ENCODE measurements at regions not wholly inside any gene's neighbourhood (a gene's known extent, or its start where the extent isn't known, plus 50 kb on each side); places are given as distances from the start of the nearest gene placed in this dataset.

DNA sequence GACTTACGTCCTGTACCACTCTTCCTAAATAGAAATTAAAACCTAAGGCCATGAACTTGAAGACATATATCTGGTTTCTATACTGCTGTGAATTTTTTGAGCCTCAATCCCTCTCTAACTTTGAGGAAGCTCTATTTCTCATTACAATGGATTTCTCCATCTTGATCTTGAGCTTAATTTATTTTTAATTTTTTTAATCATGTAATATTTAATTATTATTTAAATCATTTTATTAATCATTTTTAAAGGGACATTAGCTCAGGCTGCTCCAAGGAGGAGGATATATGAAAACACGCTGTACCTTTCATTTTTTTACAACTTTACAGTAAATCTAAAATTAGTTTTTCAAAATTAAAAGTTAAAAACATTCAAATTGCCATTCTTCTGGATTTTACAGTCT is 540.5 kb downstream of the SATB2 start:
- H3K9me3 Mint-ChIP-seq (ENCODE audit: low read depth): peaks cover 8% of the 10 kb centered on the region
- H3K4me3 Mint-ChIP-seq (ENCODE audit: unreplicated experiment): no peak overlapping the region
- no peaks in the 10 kb centered on the region for H3K4me1 Mint-ChIP-seq (ENCODE audit: low read depth)
- peaks cover 2% of the 10 kb centered on the region for H3K27me3 Mint-ChIP-seq (ENCODE audit: low read depth)
- TF ChIP-seq, protein P1, sequence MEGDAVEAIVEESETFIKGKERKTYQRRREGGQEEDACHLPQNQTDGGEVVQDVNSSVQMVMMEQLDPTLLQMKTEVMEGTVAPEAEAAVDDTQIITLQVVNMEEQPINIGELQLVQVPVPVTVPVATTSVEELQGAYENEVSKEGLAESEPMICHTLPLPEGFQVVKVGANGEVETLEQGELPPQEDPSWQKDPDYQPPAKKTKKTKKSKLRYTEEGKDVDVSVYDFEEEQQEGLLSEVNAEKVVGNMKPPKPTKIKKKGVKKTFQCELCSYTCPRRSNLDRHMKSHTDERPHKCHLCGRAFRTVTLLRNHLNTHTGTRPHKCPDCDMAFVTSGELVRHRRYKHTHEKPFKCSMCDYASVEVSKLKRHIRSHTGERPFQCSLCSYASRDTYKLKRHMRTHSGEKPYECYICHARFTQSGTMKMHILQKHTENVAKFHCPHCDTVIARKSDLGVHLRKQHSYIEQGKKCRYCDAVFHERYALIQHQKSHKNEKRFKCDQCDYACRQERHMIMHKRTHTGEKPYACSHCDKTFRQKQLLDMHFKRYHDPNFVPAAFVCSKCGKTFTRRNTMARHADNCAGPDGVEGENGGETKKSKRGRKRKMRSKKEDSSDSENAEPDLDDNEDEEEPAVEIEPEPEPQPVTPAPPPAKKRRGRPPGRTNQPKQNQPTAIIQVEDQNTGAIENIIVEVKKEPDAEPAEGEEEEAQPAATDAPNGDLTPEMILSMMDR (IDR thresholded peaks at IDR 0.05): no peak
- no peak overlapping the region for H3K27ac Mint-ChIP-seq (ENCODE audit: unreplicated experiment)
- no peaks in the 10 kb centered on the region for H3K36me3 Mint-ChIP-seq (ENCODE audit: low read depth)
- no peak for DNase-seq (ENCODE audit: low spot score)

DNA sequence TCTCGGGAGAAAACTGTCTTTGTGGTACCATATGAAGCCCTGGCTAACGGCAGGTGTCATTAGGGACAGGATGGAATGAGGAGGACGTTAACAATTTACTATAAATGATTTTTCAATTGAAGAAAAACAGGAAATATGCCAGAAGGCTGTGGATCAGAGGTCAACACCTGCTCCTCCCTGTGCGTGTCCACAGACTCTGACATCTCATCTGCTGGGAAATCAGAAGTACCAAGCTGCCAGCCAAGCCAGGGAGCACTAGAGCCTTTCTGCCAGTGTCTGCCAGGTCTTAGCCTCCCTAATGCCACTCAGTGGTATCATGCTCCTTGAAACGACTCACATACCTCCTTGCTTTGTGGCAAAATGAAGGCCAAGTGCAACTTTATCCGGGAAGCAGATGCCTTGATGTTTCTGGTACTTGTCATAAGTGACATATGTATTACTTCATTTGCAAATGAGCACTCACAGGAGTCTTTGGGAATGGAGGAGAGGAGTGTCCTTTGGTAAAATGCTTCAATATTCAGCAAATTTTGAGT is 541.1 kb downstream of the SATB2 start:
- TF ChIP-seq, protein P1 (IDR thresholded peaks at IDR 0.05): no peak
- Mint-ChIP-seq H3K4me1 (ENCODE audit: low read depth) (no peaks in the 10 kb centered on the region), H3K9me3 (ENCODE audit: low read depth) (peaks cover 8% of the 10 kb centered on the region), H3K4me3 (ENCODE audit: unreplicated experiment) (no peak overlapping the region), H3K27ac (ENCODE audit: unreplicated experiment) (no peak overlapping the region), H3K36me3 (ENCODE audit: low read depth) (no peaks in the 10 kb centered on the region), H3K27me3 (ENCODE audit: low read depth) (peaks cover 2% of the 10 kb centered on the region)
- no peak for DNase-seq (ENCODE audit: low spot score)

DNA sequence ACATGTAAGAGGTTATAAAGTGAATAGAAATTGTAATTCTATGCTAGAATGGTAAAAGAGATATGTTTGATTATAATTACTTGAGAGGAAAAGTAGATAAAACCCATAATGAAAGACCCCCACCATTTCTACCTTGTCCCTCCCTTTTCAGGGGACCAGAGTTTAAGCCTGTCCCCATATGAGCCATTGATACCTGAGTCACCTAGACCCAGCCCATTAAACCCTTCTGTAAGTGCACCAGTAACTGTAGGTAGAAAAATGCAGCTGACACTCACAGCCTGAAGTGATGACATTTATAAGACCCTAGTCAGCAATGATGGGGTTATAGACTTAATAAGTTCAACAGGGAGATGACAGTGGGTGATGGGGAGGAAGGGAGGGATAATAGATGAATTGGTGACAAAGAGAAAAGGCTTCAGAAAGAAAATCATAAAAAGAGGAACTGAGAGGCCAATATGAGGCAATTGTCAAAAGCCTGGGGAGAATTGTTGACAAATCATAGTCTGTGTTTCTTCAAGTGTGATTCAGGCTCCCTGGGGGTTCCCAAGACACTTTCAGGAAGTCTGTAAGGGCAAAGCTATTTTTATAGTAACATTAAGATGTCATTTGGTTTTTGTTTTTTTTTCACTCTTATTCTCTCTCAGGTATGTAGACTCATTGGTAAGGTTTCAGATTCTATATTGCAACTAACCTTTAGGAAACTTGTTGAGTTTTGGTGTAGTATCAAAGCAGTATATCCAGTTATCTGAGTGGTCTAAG is 544.2 kb downstream of the SATB2 start:
- Mint-ChIP-seq H3K9me3 (ENCODE audit: low read depth) (peaks cover 8% of the 10 kb centered on the region), H3K4me1 (ENCODE audit: low read depth) (no peaks in the 10 kb centered on the region), H3K27me3 (ENCODE audit: low read depth) (peaks cover 9% of the 10 kb centered on the region), H3K4me3 (ENCODE audit: unreplicated experiment) (no peak overlapping the region), H3K27ac (ENCODE audit: unreplicated experiment) (no peak overlapping the region), H3K36me3 (ENCODE audit: low read depth) (no peaks in the 10 kb centered on the region)
- TF ChIP-seq, protein P1 (IDR thresholded peaks at IDR 0.05): no peak
- DNase-seq (ENCODE audit: low spot score): no peak

DNA sequence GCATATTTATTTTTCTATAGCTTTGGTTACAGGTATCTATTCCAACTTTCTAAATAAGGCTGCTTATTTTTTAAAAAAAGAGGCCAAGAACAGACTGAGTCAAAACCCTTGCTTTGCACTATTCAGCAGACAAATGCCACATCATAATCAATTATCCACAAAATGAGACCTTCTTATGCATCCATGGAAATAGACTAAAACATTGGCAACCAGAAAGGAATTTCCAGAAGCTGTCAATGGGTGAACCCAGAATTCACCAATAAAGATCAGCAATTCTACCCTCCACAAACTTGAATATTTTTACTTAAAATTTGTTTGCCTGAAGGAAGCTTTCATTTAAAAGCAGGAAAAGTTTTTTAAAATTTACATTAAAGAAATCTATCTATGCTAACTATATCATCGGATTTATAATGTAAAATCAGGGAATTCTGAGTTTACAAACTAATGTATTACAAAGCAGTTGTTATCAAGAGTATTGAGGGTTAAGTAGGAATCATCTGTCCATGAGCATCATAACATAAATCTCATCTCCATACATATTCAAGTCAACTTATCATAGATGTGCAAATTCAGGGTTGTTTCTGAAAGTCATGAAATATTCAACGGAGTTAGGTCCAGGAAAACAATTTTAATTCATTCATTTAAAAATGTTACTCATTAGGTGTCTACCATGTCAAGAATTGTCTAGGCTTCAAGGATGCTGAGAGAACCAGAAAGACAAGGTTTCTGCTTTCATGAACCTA is 548.0 kb downstream of the SATB2 start:
- no peak for DNase-seq (ENCODE audit: low spot score)
- H3K36me3 Mint-ChIP-seq (ENCODE audit: low read depth): no peaks in the 10 kb centered on the region
- no peaks in the 10 kb centered on the region for H3K4me1 Mint-ChIP-seq (ENCODE audit: low read depth)
- H3K9me3 Mint-ChIP-seq (ENCODE audit: low read depth): peaks cover 8% of the 10 kb centered on the region
- H3K27ac Mint-ChIP-seq (ENCODE audit: unreplicated experiment): no peak overlapping the region
- peaks cover 11% of the 10 kb centered on the region for H3K27me3 Mint-ChIP-seq (ENCODE audit: low read depth)
- TF ChIP-seq, protein P1 (IDR thresholded peaks at IDR 0.05): no peak
- no peak overlapping the region for H3K4me3 Mint-ChIP-seq (ENCODE audit: unreplicated experiment)

DNA sequence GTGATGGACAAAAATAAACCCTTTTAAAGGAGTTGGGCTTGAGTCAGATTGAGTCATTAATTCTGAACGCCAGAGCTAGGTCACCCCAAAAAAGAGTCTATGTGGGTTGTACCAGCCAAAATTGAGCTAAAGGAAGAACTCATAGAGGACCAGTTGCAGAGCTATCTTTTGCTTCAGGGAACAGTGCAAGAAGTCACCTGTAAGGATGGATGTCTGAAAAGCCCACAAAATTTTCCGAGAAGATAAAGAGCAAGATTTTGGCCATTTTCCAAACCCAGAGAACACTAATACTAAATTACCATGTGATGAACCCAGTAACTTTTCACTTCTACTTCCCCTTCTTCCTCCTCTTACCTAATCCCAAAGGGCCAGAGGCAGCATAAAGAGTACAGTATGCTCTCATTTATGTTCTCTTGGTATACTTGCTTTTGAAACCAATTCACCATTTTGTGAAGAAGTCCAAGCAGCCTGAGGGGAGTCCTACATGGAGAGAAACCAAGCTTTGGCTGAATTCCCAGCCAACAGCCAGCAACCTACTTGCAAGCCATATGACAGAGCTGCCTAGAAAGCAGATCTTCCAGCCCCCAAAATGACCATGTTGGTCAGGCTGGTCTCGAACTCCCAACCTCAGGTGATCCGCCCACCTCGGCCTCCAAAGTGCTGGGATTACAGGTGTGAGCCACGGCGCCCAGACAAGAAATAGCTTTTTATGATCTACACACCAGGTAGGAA is 551.7 kb downstream of the SATB2 start:
- H3K27me3 Mint-ChIP-seq (ENCODE audit: low read depth): peaks cover 29% of the 10 kb centered on the region
- no peaks in the 10 kb centered on the region for H3K9me3 Mint-ChIP-seq (ENCODE audit: low read depth)
- no peak for DNase-seq (ENCODE audit: low spot score)
- H3K4me1 Mint-ChIP-seq (ENCODE audit: low read depth): no peaks in the 10 kb centered on the region
- H3K4me3 Mint-ChIP-seq (ENCODE audit: unreplicated experiment): no peak overlapping the region
- H3K27ac Mint-ChIP-seq (ENCODE audit: unreplicated experiment): no peak overlapping the region
- TF ChIP-seq, protein P1 (IDR thresholded peaks at IDR 0.05): no peak
- H3K36me3 Mint-ChIP-seq (ENCODE audit: low read depth): peaks cover 2% of the 10 kb centered on the region

Measured in chondrocyte (in vitro differentiated cells).